DMS153 treated with DMSO at 0.1 percent for 48 hours (cell line): ENCODE measurements at regions not wholly inside any gene's neighbourhood (a gene's known extent, or its start where the extent isn't known, plus 50 kb on each side); places are given as distances from the start of the nearest gene placed in this dataset.
"Not testable (repeated sequence)": the region's sequence is repeated elsewhere in the genome, so short reads cannot be mapped to it uniquely, and the experiment has no call there.

Source experiments
- DNase-seq: peaks from one replicate; lab custom pipeline; 2025; ENCODE audit not compliant: unreplicated experiment; lab: John Stamatoyannopoulos, UW

- no peak for DNase-seq
Measured at GRCh38 chr14:98927986-98928385, 344.0 kb downstream of the BCL11B start.

- DNase-seq = no peak
Measured at GRCh38 chr14:98928418-98928817, 343.6 kb downstream of the BCL11B start.

- DNase-seq = no peak
Measured at GRCh38 chr14:98931126-98931525, 340.9 kb downstream of the BCL11B start.

DNA sequence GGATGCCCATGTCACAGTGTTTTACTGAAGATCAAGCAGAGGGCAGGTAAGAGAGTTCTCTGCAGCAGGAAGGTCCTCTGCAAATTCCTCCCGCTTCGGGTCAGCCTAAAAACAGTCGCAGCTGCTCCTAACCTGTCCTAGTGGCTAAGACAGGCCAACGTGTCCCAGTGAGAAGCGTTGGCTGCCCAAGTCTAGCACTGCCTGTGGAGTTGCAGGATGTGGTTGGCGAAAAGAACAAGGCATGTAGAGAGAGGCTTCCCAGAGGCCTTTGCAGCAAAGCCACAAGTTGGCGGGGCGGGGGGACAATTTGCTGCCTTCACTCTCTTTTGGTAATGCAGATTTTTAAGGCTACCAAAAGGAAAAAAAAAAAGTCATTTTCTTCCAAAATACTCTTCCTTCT lies 340.1 kb downstream of the BCL11B start:
- DNase-seq = no peak

GRCh38 chr14:98932431-98933325 lies 339.3 kb downstream of the BCL11B start:
- no peak for DNase-seq

DNA sequence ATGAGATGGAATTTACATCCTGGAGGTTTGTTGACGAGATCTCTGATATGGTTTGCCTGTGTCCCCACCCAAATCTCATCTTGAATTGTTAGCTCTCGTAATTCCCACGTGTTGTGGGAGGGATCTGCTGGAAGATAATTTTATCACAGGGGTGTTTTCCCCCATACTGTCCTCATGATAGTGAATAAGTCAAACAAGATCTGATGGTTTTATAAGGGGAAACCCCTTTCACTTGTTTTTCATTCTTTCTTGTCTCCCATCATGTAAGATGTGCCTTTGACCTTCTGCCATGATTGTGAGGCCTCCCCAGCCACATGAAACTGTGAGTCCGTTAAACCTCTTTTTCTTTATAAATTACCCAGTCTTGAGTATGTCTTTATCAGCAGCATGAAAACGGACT lies 337.4 kb downstream of the BCL11B start:
- not testable (repeated sequence) for DNase-seq

DNA sequence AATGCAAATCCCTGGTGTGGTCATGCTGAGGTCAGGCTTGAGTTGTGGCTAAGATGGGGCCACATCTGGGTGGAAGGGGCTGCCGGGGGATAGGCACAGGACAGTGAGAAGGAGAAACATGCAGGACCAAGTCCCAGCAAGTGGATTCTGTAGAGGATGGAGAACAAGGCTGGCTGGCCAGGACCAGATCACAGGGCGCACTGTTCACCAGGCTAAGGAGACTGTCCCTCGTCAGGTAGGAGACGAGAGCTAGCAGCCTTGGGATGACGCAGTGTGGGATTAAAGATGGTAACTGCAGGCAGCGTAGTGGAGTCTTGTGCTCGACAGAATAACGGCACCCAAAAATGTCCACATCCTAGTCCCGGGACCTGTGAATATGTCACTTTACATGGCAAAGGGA lies 336.1 kb downstream of the BCL11B start:
- DNase-seq = no peak

DNA sequence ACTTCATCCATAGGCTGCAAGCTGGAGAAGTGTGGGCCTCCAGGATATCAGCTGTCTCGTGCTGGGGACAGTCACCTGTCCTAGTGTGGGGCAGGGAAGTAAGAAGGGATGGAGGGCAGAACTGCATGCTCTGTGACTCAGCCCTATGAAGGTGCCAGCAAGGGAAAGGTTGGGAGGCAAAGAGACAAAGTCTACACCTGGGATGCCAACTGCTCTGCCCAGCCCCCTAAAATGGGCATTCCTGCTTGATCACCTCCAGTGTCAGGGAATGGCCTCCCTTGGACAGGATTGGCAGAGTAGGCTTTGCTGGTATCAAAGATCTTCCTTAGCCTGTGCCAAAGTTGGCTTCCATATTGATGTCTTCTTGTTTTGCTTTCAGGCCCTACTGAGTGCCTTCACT lies 335.0 kb downstream of the BCL11B start:
- DNase-seq = no peak

DNA sequence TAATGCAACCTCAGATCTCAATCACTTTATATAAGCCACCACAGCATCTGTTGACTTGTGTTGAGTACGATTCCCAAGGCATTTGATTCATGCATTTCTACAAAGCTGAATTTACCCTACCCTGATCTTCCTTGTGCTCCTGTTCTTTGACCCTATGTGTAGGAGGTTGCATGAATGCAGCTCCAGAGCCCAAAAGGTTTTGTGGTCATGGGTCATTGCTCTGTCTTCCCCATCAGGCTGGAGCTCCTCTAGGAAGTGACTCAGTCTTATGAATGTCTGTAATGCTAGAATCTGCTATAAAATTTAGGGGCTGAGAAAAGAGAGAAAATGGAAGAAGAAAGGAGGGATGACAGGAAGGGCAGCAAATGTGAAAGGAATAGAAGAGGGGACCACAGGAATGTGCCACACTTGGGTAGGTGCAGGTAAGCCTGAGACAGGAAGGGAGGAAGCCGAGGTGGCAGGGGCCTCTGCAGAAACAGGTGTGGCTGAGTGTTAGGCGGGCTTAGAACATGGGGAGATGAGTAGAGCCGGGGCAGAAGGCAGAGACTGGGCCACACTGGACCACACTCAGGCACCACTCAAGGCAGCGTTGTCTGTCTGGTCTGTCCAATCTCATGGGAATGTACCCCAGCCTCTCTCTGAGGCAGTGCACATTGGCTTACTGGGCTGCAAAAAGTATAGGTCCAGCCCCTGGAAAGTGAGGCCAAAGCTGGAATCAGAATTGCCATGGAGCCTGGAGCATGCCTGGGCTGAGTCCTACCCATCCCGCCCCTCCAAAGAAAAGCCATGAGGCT lies 334.1 kb downstream of the BCL11B start:
- no peak for DNase-seq

DNA sequence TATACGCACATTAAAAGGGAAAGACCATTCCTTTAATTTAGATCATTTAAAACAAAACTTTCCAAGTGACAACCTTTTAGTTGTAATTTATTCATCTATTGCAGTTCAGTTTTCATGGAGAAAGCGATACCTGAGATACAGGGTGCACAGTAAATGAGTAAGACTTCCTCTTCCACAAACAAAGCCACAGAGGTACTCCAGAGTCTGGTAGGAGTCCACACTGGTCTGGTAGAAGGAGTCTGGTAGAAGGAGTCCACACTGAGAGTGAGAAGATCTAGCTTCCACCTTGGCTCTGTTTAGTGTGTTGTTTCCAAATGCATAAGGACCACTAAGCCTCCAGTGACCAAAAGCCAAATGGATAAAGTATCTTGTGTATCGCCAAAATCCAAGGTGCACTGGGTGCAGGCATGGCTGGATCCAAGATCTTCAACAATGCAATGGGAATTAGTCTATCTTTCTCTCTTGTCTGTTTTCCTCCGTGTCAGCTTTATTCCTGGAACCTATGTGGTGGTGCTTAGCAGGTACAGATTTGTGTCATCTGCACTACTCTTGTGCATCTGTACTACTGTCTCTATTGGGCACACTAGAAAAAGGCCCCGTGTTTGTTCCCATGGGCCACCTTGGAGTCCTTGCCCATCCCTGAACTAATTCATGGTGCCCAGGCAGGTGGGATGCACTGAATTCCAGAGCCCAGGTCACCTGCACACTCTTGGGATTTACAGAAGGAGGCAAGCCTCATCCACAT lies 331.1 kb downstream of the BCL11B start:
- no peak for DNase-seq

DNA sequence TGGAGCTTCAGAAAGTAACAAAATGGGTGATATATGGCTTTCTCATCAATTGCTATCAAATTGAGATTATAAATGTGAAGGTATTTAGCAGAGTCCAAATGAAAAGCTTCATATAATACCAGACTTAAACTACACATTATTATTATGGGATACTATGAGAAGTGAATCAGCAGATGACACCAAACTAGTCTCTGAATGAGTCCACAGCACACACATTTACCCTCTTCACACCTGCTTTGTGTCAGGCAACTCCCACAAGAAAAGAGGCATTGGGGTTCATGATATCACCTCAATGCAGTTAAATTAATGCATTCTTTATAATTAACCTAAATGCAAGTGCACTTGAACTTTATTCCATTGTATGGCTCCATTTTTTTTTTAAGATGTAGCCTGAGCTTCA lies 330.5 kb downstream of the BCL11B start:
- no peak for DNase-seq

- no peak for DNase-seq
Measured at GRCh38 chr14:98943907-98944306, 328.1 kb downstream of the BCL11B start.

DNA sequence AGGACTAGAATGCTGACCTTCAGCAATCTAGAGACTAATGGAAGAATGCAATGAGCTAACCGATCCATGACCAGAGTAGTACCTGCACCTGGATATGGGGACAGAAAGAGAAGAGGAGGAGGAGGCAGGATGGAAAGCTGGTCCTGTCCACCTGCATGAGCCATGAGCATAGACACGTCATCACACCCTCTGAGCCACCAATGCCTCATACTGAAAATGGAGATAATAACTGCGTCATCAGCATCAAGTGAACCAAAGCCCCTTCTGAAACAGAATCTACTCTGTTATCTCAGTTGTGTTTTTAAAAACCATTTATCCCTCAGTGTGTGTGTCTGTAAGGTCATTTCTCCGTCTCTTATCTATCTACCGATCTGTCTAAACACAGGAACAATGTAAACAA lies 327.0 kb downstream of the BCL11B start:
- no peak for DNase-seq

DNA sequence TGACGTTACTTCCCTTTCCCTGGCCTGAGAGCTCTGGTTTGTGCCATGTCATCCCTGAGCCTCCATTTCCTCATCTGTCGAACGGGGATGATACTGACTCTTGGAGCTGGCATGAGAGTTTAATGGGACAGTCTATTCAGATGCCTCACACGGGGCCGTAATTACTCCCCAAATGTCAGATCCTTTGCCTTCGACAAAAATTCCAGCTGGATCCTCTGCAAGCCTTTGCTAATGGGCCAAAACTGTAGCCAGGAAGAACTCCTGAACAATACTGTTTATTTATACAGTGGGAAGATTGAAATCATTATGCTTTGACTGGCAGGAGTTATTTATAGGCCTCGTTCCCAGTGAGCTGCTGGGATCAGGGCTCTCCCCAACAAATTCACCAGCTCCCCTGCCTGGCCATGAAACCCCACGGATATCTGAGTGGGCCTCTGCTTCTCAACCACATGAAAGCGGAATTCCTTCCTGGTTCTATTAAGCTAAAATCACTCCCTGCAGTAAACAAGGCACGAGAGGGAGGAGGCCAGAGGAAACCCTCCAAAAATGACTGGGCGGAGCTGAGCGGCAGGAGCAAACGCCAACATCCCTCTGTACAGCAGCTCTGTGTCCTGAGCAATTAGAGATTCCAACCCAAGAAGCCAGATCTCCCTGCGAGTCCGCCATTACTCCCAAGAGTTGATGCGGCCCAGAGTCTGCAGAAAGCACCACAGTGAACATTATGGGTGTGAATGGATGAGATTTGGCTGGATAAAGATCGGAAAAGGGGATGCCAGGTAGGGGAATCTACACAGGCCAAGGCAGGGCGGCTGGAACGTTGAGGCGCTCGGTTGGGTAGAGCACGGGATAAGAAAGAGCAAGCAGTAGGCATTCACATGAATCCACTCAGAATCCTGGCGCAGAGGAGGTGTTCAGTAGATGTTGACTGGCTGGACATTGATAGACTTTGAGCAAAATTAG lies 326.1 kb downstream of the BCL11B start:
- DNase-seq = peak; percentile 25

GRCh38 chr14:98946940-98947339 lies 325.1 kb downstream of the BCL11B start:
- no peak for DNase-seq

DNA sequence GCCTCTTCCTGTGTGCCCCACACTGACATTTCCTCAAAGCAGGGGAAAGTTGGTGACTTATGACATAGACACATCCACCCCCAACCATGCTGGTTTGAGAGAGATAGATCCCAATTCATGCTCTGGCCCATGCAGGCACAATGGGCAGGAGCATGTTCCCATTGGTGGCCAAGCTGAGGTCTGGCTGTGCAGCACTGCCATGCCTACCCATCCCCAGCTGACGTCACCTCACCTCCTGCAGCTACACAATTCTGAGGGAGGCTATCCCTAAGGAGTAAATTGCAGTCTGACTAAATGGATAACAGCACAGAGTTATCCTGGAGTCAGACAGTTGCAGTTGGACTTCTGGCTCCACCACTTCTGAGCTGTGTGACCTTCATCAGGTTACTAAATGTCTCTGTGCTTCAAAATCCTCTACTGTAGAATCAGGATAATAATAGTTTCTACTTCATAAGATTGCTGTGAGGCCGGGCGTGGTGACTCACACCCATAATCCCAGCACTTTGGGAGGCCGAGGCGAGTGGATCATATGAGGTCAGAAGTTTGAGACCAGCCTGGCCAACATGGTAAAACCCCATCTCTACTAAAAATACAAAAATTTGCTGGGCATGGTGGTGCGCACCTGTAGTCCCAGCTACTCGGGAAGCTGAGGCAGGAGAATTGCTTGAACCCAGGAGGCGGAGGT lies 323.9 kb downstream of the BCL11B start:
- DNase-seq = no peak

DNA sequence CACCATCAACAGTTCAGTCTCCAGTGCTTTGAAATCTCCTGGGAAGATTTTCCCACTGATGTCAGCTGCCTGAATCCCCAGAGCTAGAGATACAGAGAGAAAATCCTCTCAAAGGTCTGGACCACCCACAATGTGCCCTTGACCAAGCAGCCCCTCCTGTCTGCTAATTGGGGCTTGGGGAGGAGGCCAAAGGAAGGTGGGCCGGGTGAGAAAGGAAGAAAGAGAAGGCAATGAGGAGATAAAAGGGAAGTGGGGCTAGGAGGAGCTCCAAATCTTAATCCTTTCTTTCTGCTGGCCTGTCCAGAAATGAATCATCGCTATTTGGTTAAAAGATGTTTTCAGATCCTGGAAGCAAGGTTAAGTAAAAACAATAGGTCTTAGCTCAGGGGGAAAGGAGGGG lies 322.9 kb downstream of the BCL11B start:
- DNase-seq = no peak

DNA sequence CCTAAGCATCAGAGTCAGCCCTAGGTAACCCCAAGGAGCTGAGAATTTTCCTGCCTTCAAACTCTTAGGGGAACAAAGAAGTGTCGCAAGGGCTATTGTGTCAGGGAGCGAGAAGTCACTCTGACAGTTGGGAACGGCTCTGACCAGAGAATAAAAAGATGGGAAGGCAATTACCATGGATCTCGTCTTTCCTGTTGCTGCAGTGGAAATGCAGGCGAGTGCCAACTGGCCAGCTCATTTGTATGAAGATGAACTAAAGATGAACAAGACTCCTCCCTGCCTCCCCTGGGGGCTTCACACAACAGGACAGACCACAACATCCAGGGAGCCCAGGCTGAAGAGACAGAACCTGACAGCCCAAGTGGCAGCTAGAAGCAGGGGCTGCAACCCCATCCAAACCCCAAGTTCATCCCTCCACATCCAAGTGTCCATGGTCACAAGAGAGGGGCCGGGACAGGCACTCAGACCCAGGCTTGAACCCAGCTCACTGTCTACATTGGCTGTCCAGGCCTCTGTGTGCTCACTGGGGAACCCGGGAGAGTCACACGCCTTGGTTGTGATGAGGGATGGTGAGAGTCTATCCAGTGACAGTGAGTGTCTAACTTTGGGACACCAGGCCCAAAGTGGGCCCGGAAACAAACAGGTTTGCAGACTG lies 322.4 kb downstream of the BCL11B start:
- no peak for DNase-seq

DNA sequence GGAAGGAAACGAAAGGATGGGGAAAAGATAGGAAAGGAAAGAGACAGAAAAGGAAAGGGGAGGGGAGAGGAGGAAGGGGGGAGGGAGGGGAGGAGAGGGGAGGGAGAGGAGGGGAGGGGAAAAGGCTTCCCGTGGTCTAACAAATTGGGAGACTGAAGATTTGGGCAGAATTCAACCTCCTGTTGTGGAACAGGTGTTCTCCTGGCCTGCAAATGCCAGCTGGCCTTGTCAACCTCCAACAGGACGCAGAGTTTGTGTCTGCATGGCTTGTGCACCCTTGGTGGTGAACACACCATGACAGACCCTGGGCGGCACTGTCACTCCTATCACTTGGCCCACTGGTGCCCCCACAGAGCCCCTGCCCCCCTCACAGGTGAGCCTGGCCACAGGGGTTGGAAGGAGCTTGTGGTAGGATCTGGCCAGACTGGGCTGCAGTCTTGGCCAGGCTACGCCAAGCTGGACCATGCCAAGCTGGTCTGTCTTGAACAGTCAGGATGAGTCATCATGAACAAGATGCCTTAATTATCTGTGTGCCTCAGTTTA lies 321.6 kb downstream of the BCL11B start:
- no peak for DNase-seq
